ENCODE measurements at regions not wholly inside any gene's neighbourhood (a gene's known extent, or its start where the extent isn't known, plus 50 kb on each side); places are given as distances from the start of the nearest gene placed in this dataset.

DNA sequence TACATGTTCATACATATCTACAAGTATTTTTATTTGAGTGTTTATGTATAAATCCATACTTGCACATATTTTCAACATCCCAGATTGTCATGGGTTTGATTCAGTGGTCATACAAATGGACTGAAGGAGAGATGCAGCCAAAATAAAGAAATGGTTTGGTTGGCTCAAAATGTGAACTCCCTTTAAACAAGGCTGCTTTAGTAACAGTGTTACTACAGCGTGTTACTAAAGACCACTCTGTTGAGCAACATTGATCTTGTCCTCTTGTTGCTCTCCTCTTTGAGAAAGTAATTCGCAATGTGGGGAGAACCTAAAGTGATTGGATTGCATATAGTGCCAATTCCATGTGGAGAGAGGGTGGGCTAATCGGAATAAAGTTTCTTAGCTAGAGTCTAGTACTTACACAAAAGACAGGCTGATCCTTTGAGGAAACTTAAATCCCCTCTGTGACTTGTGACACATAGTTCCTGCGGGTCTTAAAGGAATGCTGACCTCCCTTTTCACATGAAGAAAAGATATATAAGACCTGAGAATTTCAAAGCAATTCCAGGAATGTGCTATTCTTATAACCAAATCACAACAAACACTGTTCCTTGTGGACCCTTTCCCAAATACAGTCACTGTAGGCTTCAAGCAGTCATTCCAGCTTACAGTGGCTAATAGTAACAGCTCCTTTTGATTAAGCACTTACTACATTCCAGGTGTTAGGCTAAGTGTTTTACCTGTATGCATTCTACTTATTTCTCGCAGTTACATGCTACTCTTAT lies 144.3 kb downstream of the FZD1 start:
- TF ChIP-seq, protein P1, sequence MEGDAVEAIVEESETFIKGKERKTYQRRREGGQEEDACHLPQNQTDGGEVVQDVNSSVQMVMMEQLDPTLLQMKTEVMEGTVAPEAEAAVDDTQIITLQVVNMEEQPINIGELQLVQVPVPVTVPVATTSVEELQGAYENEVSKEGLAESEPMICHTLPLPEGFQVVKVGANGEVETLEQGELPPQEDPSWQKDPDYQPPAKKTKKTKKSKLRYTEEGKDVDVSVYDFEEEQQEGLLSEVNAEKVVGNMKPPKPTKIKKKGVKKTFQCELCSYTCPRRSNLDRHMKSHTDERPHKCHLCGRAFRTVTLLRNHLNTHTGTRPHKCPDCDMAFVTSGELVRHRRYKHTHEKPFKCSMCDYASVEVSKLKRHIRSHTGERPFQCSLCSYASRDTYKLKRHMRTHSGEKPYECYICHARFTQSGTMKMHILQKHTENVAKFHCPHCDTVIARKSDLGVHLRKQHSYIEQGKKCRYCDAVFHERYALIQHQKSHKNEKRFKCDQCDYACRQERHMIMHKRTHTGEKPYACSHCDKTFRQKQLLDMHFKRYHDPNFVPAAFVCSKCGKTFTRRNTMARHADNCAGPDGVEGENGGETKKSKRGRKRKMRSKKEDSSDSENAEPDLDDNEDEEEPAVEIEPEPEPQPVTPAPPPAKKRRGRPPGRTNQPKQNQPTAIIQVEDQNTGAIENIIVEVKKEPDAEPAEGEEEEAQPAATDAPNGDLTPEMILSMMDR (IDR thresholded peaks at IDR 0.05): no peak
- TF ChIP-seq EZH2 (IDR thresholded peaks at IDR 0.05; ENCODE audit: borderline replicate concordance, insufficient read depth, low read depth, low read length, poor library complexity, severe bottlenecking): no peak
